ENCODE measurements at regions not wholly inside any gene's neighbourhood (a gene's known extent, or its start where the extent isn't known, plus 50 kb on each side); places are given as distances from the start of the nearest gene placed in this dataset.
A peak's percentile ranks its signal among the peaks of the same experiment; 100 is the strongest.

- no peak overlapping the region for H2AFZ ChIP-seq (ENCODE audit: low read depth, low read length)
- H3K27ac ChIP-seq (ENCODE audit: low read length), result no peak overlapping the region
- H3K9me3 ChIP-seq (ENCODE audit: insufficient read depth, low read length), result no peaks in the 10 kb centered on the region
- no peaks in the 10 kb centered on the region for H3K36me3 ChIP-seq (replicated peaks; ENCODE audit: low read depth, low read length)
- peaks cover 6% of the 10 kb centered on the region; the same call in 1 of the 2 replicates for H3K27me3 ChIP-seq (ENCODE audit: low read depth, low read length)
- no peaks in the 10 kb centered on the region for H4K20me1 ChIP-seq (ENCODE audit: insufficient read depth, low read length)
- no peak overlapping the region for H3K9ac ChIP-seq (ENCODE audit: low read length)
- TF ChIP-seq CTCF (IDR thresholded peaks at IDR 0.05; ENCODE audit: low read depth, low read length) (no peak), EZH2phosphoT487 (IDR thresholded peaks at IDR 0.05; ENCODE audit: low read depth) (no peak)
- H3K4me2 ChIP-seq (ENCODE audit: low read length), result no peak overlapping the region
- no peaks in the 10 kb centered on the region for H3K79me2 ChIP-seq (ENCODE audit: low read length)
- H3K4me1 ChIP-seq (ENCODE audit: low read length), result peaks cover under 1% of the 10 kb centered on the region
- H3K4me3 ChIP-seq (ENCODE audit: low read length), result no peak overlapping the region
These were observed 1077.4 kb upstream of the ARRDC3 start for GRCh38 chr5:92460505-92460904.

GRCh38 chr5:92459654-92460053, 1076.5 kb upstream of the ARRDC3 start:
- Histone ChIP-seq H3K9me3 (ENCODE audit: insufficient read depth, low read length) (no peaks in the 10 kb centered on the region), H2AFZ (ENCODE audit: low read depth, low read length) (no peak overlapping the region), H3K9ac (ENCODE audit: low read length) (no peak overlapping the region), H3K36me3 (replicated peaks; ENCODE audit: low read depth, low read length) (no peaks in the 10 kb centered on the region), H3K27me3 (ENCODE audit: low read depth, low read length) (peaks cover 7% of the 10 kb centered on the region; the same call in 1 of the 2 replicates), H3K27ac (ENCODE audit: low read length) (no peak overlapping the region), H3K79me2 (ENCODE audit: low read length) (no peaks in the 10 kb centered on the region), H3K4me2 (ENCODE audit: low read length) (no peak overlapping the region), H4K20me1 (ENCODE audit: insufficient read depth, low read length) (no peaks in the 10 kb centered on the region), H3K4me1 (ENCODE audit: low read length) (peaks cover 8% of the 10 kb centered on the region), H3K4me3 (ENCODE audit: low read length) (no peak overlapping the region)
- TF ChIP-seq CTCF (IDR thresholded peaks at IDR 0.05; ENCODE audit: low read depth, low read length) (no peak), EZH2phosphoT487 (IDR thresholded peaks at IDR 0.05; ENCODE audit: low read depth) (no peak)

GRCh38 chr5:92455011-92455410, 1071.9 kb upstream of the ARRDC3 start:
- peaks cover 9% of the 10 kb centered on the region for H3K4me1 ChIP-seq (ENCODE audit: low read length)
- H3K79me2 ChIP-seq (ENCODE audit: low read length), result no peaks in the 10 kb centered on the region
- H3K9me3 ChIP-seq (ENCODE audit: insufficient read depth, low read length), result no peaks in the 10 kb centered on the region
- H3K9ac ChIP-seq (ENCODE audit: low read length), result no peak overlapping the region
- H3K4me3 ChIP-seq (ENCODE audit: low read length), result peak overlapping the region; percentile 64
- no peaks in the 10 kb centered on the region for H4K20me1 ChIP-seq (ENCODE audit: insufficient read depth, low read length)
- peak overlapping the region; percentile 65 for H3K4me2 ChIP-seq (ENCODE audit: low read length)
- no peaks in the 10 kb centered on the region for H3K36me3 ChIP-seq (replicated peaks; ENCODE audit: low read depth, low read length)
- H3K27me3 ChIP-seq (ENCODE audit: low read depth, low read length), result peaks cover 7% of the 10 kb centered on the region; the same call in 1 of the 2 replicates
- H3K27ac ChIP-seq (ENCODE audit: low read length), result no peak overlapping the region
- H2AFZ ChIP-seq (ENCODE audit: low read depth, low read length), result no peak overlapping the region
- no peak for TF ChIP-seq CTCF (IDR thresholded peaks at IDR 0.05; ENCODE audit: low read depth, low read length)
- no peak for TF ChIP-seq EZH2phosphoT487 (IDR thresholded peaks at IDR 0.05; ENCODE audit: low read depth)

GRCh38 chr5:92444888-92445287, 1061.8 kb upstream of the ARRDC3 start:
- H3K27me3 ChIP-seq (ENCODE audit: low read depth, low read length), result no peaks in the 10 kb centered on the region
- no peaks in the 10 kb centered on the region for H3K4me1 ChIP-seq (ENCODE audit: low read length)
- no peak overlapping the region for H3K4me2 ChIP-seq (ENCODE audit: low read length)
- H3K9me3 ChIP-seq (ENCODE audit: insufficient read depth, low read length), result no peaks in the 10 kb centered on the region
- no peaks in the 10 kb centered on the region for H3K79me2 ChIP-seq (ENCODE audit: low read length)
- H3K9ac ChIP-seq (ENCODE audit: low read length), result no peak overlapping the region
- H2AFZ ChIP-seq (ENCODE audit: low read depth, low read length), result no peak overlapping the region
- H3K36me3 ChIP-seq (replicated peaks; ENCODE audit: low read depth, low read length), result no peaks in the 10 kb centered on the region
- TF ChIP-seq CTCF (IDR thresholded peaks at IDR 0.05; ENCODE audit: low read depth, low read length), result no peak
- TF ChIP-seq EZH2phosphoT487 (IDR thresholded peaks at IDR 0.05; ENCODE audit: low read depth), result no peak
- H3K27ac ChIP-seq (ENCODE audit: low read length), result no peak overlapping the region
- H3K4me3 ChIP-seq (ENCODE audit: low read length), result no peak overlapping the region
- no peaks in the 10 kb centered on the region for H4K20me1 ChIP-seq (ENCODE audit: insufficient read depth, low read length)

Data from OCI-LY3 (cell line).